ENCODE measurements at regions not wholly inside any gene's neighbourhood (a gene's known extent, or its start where the extent isn't known, plus 50 kb on each side); places are given as distances from the start of the nearest gene placed in this dataset.

DNA sequence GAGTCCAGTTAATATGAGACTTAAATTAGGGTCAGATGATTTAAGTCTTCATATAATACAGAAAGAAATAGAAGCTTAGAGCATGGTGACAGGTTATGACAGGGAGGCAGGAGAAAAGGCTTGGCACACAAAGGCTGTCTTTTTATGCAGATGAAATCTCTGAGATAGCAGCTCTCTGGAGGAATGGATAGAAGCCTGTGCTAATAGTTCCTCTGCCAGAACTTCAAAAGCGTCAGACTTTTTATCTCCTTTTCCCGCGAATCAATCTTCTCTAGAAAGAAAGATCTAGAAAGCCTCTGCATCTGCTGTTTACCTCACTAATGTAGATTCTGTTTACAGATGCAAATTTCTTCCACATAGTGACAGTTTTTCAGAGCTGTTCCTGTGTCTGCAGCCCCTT is 1106.2 kb downstream of the XPNPEP1 start:
- intact Hi-C loops (cut with micrococcal nuclease), result no loop called here
- no TSS peak for BruUV-seq (replicated peaks)

DNA sequence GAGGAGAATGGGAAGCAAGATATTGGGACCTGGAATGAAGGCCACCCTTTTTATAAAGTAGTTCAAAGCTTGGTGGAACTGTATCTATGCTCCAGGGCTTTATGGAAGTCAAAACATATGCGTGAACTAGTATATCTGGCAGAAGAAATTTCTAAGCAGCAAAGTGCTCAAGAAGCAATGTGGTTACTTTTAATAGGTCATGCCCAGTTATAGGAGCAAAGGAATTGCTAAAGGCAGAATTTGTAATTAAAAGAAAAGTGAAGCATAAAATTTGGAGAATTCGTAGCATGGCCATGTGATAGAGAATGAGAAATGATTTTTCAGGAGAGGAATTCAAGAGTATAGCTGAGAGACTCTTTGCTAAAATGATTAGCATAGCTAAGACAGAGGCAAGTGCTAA is 1110.4 kb downstream of the XPNPEP1 start:
- H3K4me3 Mint-ChIP-seq (ENCODE audit: unreplicated experiment), result no peak overlapping the region
- no peaks in the 10 kb centered on the region for H3K36me3 Mint-ChIP-seq (ENCODE audit: insufficient read depth, unreplicated experiment)
- ChIA-PET CTCF (interaction anchor here (0.6 kb wide), 1 partner anchor 25 kb away, joined by 3 read pairs; no protein-coding TSS in a partner anchor), POLR2A (no interaction called here)
- no peaks in the 10 kb centered on the region for H3K4me1 Mint-ChIP-seq (ENCODE audit: insufficient read depth, unreplicated experiment)
- BruUV-seq (replicated peaks), result no TSS peak
- H3K27me3 Mint-ChIP-seq (ENCODE audit: insufficient read depth, unreplicated experiment), result no peaks in the 10 kb centered on the region
- intact Hi-C loops (cut with micrococcal nuclease), result no loop called here
- TF ChIP-seq, protein P1, sequence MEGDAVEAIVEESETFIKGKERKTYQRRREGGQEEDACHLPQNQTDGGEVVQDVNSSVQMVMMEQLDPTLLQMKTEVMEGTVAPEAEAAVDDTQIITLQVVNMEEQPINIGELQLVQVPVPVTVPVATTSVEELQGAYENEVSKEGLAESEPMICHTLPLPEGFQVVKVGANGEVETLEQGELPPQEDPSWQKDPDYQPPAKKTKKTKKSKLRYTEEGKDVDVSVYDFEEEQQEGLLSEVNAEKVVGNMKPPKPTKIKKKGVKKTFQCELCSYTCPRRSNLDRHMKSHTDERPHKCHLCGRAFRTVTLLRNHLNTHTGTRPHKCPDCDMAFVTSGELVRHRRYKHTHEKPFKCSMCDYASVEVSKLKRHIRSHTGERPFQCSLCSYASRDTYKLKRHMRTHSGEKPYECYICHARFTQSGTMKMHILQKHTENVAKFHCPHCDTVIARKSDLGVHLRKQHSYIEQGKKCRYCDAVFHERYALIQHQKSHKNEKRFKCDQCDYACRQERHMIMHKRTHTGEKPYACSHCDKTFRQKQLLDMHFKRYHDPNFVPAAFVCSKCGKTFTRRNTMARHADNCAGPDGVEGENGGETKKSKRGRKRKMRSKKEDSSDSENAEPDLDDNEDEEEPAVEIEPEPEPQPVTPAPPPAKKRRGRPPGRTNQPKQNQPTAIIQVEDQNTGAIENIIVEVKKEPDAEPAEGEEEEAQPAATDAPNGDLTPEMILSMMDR (IDR thresholded peaks at IDR 0.05; ENCODE audit: unreplicated experiment), result no peak
- no peak for DNase-seq (ENCODE audit: unreplicated experiment)
- H3K27ac Mint-ChIP-seq (ENCODE audit: low read depth, unreplicated experiment), result no peak overlapping the region
- H3K9me3 Mint-ChIP-seq (ENCODE audit: unreplicated experiment), result no peaks in the 10 kb centered on the region

More for the DNA sequence above, 1106.2 kb downstream of the XPNPEP1 start:
- ChIA-PET CTCF (no interaction called here), POLR2A (no interaction called here)
- H3K36me3 Mint-ChIP-seq (ENCODE audit: insufficient read depth, unreplicated experiment), result no peaks in the 10 kb centered on the region
- no peak for DNase-seq (ENCODE audit: unreplicated experiment)
- H3K4me1 Mint-ChIP-seq (ENCODE audit: insufficient read depth, unreplicated experiment), result no peaks in the 10 kb centered on the region
- no peaks in the 10 kb centered on the region for H3K27me3 Mint-ChIP-seq (ENCODE audit: insufficient read depth, unreplicated experiment)
- H3K4me3 Mint-ChIP-seq (ENCODE audit: unreplicated experiment), result no peak overlapping the region
- no peaks in the 10 kb centered on the region for H3K9me3 Mint-ChIP-seq (ENCODE audit: unreplicated experiment)
- TF ChIP-seq, protein P1 (IDR thresholded peaks at IDR 0.05; ENCODE audit: unreplicated experiment), result no peak
- H3K27ac Mint-ChIP-seq (ENCODE audit: low read depth, unreplicated experiment), result no peak overlapping the region

DNA sequence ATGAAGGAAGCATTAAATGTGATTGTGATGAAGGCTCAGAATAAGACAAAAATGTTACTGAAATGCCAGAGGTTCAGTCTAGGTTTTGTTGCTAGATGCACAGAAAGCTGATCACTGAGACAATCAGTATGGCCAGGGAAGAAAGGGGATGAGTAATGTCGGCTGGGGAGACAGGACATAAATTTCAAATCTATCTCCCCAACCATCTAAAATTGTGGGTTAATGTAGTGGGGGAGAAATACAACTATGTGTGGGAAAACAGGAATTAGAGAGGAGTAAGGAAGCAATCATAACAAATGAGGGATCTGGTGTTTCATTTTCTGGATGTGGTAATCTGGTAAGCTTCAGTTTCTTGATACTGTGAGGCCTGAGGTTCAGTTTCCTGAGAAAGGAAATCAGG is 1111.0 kb downstream of the XPNPEP1 start:
- DNase-seq (ENCODE audit: unreplicated experiment), result no peak
- H3K27ac Mint-ChIP-seq (ENCODE audit: low read depth, unreplicated experiment), result no peak overlapping the region
- no peak overlapping the region for H3K4me3 Mint-ChIP-seq (ENCODE audit: unreplicated experiment)
- H3K9me3 Mint-ChIP-seq (ENCODE audit: unreplicated experiment), result no peaks in the 10 kb centered on the region
- CTCF ChIA-PET, result interaction anchor here (0.8 kb wide), 1 partner anchor 1468 kb away, joined by 3 read pairs; no protein-coding TSS in a partner anchor
- no peaks in the 10 kb centered on the region for H3K36me3 Mint-ChIP-seq (ENCODE audit: insufficient read depth, unreplicated experiment)
- intact Hi-C loops (cut with micrococcal nuclease), result no loop called here
- no peaks in the 10 kb centered on the region for H3K4me1 Mint-ChIP-seq (ENCODE audit: insufficient read depth, unreplicated experiment)
- POLR2A ChIA-PET, result interaction anchor here (0.6 kb wide), 1 partner anchor 385 kb away, joined by 3 read pairs; no protein-coding TSS in a partner anchor
- TF ChIP-seq, protein P1 (IDR thresholded peaks at IDR 0.05; ENCODE audit: unreplicated experiment), result no peak
- H3K27me3 Mint-ChIP-seq (ENCODE audit: insufficient read depth, unreplicated experiment), result no peaks in the 10 kb centered on the region
- no TSS peak for BruUV-seq (replicated peaks)

DNA sequence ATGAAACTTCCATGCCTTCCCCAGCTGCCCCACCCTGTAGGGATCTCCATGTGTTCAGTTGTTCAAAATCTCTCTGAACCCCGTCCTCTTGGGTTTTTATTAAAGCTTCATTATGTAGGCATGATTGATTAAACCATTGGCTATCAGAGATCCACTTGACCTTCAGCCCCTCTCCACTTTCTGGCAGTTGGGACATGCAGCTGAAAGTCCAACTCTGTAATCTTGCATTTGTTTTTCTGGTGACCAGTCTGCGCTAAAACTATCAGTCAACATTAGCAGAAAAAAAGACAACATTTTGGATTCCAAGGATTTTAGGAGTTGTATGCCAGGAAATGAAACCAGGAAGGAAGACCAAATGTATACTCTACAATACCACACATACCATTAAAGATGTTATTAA is 1115.1 kb downstream of the XPNPEP1 start:
- no peaks in the 10 kb centered on the region for H3K36me3 Mint-ChIP-seq (ENCODE audit: insufficient read depth, unreplicated experiment)
- TF ChIP-seq, protein P1 (IDR thresholded peaks at IDR 0.05; ENCODE audit: unreplicated experiment), result no peak
- CTCF ChIA-PET, result interaction anchor here (0.7 to 0.8 kb wide), 2 partner anchors 139 to 361 kb away, joined by 3 to 4 read pairs; no protein-coding TSS in a partner anchor

More for the DNA sequence above, 1115.1 kb downstream of the XPNPEP1 start:
- H3K4me3 Mint-ChIP-seq (ENCODE audit: unreplicated experiment), result no peak overlapping the region
- no peaks in the 10 kb centered on the region for H3K27me3 Mint-ChIP-seq (ENCODE audit: insufficient read depth, unreplicated experiment)
- POLR2A ChIA-PET, result no interaction called here
- no TSS peak for BruUV-seq (replicated peaks)
- H3K4me1 Mint-ChIP-seq (ENCODE audit: insufficient read depth, unreplicated experiment), result peaks cover 1% of the 10 kb centered on the region
- no peak for DNase-seq (ENCODE audit: unreplicated experiment)
- intact Hi-C loops (cut with micrococcal nuclease), result no loop called here
- H3K27ac Mint-ChIP-seq (ENCODE audit: low read depth, unreplicated experiment), result no peak overlapping the region
- no peaks in the 10 kb centered on the region for H3K9me3 Mint-ChIP-seq (ENCODE audit: unreplicated experiment)

Measured in MCF 10A (cell line).